Adipose tissue (tissue), 3 donors: ENCODE measurements at regions not wholly inside any gene's neighbourhood (a gene's known extent, or its start where the extent isn't known, plus 50 kb on each side); places are given as distances from the start of the nearest gene placed in this dataset.

Experiments used
- H3K27ac ChIP-seq: one replicate; pipeline ENCODE4 v1.5.1; 2013; ENCODE audit warnings: low read depth, low read length
- WGBS, 3 donors: extraction: QIAGEN DNeasy Blood & Tissue Kit; methylation state at CpG; one replicate each; pipeline ENCODE4 v1.1.7; 2013; 5-methylcytosine and 5-hydroxymethylcytosine counted together
- donor health status: healthy with polysubstance abuse.
- donor health status: Bipolar disorder and iron deficiency.
- donor health status: healthy.

GRCh38 chr1:29444782-29445729 is 208.7 kb downstream of the PTPRU start:
- no peak overlapping the region for H3K27ac ChIP-seq
- 63 to 66% (median 63%) methylated on average over 13 of the region's 13 CpGs for WGBS, 3 donors

GRCh38 chr1:29444081-29444715 is 207.9 kb downstream of the PTPRU start:
- no peak overlapping the region for H3K27ac ChIP-seq
- WGBS, 3 donors = 68 to 76% (median 72%) methylated on average over 8 of the region's 8 CpGs

GRCh38 chr1:29441916-29442668 is 205.8 kb downstream of the PTPRU start:
- WGBS, 3 donors = 69 to 73% (median 72%) methylated on average over 10 of the region's 10 CpGs
- no peak overlapping the region for H3K27ac ChIP-seq

- H3K27ac ChIP-seq = no peak overlapping the region
- WGBS, 3 donors = 59 to 65% (median 60%) methylated on average over 7 of the region's 7 CpGs
These were observed 203.3 kb downstream of the PTPRU start for GRCh38 chr1:29439615-29440014.

- WGBS, 3 donors = 84 to 88% (median 88%) methylated on average over 10 of the region's 10 CpGs
- H3K27ac ChIP-seq = no peak overlapping the region
These were observed 202.7 kb downstream of the PTPRU start for GRCh38 chr1:29438991-29439390.

GRCh38 chr1:29437946-29438345 is 201.6 kb downstream of the PTPRU start:
- WGBS, 3 donors = 70 to 75% (median 70%) methylated on average over 4 of the region's 4 CpGs
- no peak overlapping the region for H3K27ac ChIP-seq

- H3K27ac ChIP-seq = no peak overlapping the region
- 56 to 69% (median 62%) methylated on average over 4 of the region's 4 CpGs for WGBS, 3 donors
These were observed 200.0 kb downstream of the PTPRU start for GRCh38 chr1:29436181-29436785.

GRCh38 chr1:29433830-29434229 is 197.5 kb downstream of the PTPRU start:
- 75 to 80% (median 79%) methylated on average over 3 of the region's 3 CpGs for WGBS, 3 donors
- no peak overlapping the region for H3K27ac ChIP-seq

GRCh38 chr1:29431138-29431537 is 194.8 kb downstream of the PTPRU start:
- 69 to 75% (median 70%) methylated on average over 3 of the region's 3 CpGs for WGBS, 3 donors
- no peak overlapping the region for H3K27ac ChIP-seq

- no peak overlapping the region for H3K27ac ChIP-seq
- WGBS, 3 donors = 83 to 84% (median 84%) methylated on average over 2 of the region's 2 CpGs
These were observed 193.3 kb downstream of the PTPRU start for GRCh38 chr1:29429656-29430055.

GRCh38 chr1:29428997-29429396 is 192.7 kb downstream of the PTPRU start:
- H3K27ac ChIP-seq = no peak overlapping the region
- 58 to 66% (median 59%) methylated on average over 4 of the region's 4 CpGs for WGBS, 3 donors

- H3K27ac ChIP-seq = no peak overlapping the region
- WGBS, 3 donors = 82 to 94% (median 87%) methylated on average over 4 of the region's 4 CpGs
These were observed 191.9 kb downstream of the PTPRU start for GRCh38 chr1:29428280-29428615.

- no peak overlapping the region for H3K27ac ChIP-seq
- 83 to 92% (median 90%) methylated on average over 3 of the region's 3 CpGs for WGBS, 3 donors
These were observed 191.4 kb downstream of the PTPRU start for GRCh38 chr1:29427614-29428279.

- WGBS, 3 donors = 76 to 89% (median 88%) methylated on average over 7 of the region's 7 CpGs
- no peak overlapping the region for H3K27ac ChIP-seq
These were observed 190.5 kb downstream of the PTPRU start for GRCh38 chr1:29426701-29427279.

- 87 to 97% (median 95%) methylated on average over 2 of the region's 2 CpGs for WGBS, 3 donors
- H3K27ac ChIP-seq = no peak overlapping the region
These were observed 189.3 kb downstream of the PTPRU start for GRCh38 chr1:29425631-29426030.

- 79 to 88% (median 82%) methylated on average over 2 of the region's 2 CpGs for WGBS, 3 donors
- H3K27ac ChIP-seq = no peak overlapping the region
These were observed 187.9 kb downstream of the PTPRU start for GRCh38 chr1:29424266-29424665.

GRCh38 chr1:29420202-29420601 is 183.9 kb downstream of the PTPRU start:
- no peak overlapping the region for H3K27ac ChIP-seq
- WGBS, 3 donors = 68 to 75% (median 69%) methylated on average over 2 of the region's 2 CpGs

- no peak overlapping the region for H3K27ac ChIP-seq
- whole genome bisulfite sequencing, 3 donors = 74 to 82% (median 81%) methylated on average over 5 of the region's 5 CpGs
These were observed 181.6 kb downstream of the PTPRU start for GRCh38 chr1:29417971-29418370.
